Heart left ventricle (tissue), 16 donors: ENCODE measurements at regions not wholly inside any gene's neighbourhood (a gene's known extent, or its start where the extent isn't known, plus 50 kb on each side); places are given as distances from the start of the nearest gene placed in this dataset.

ENCODE experiments used
- ATAC-seq, 4 donors: fragments of 200-7000 bp; cut with Tn5 transposase; one replicate each; pipeline ENCODE4 v1.9.1; 2020 to 2022; ENCODE audit warnings: moderate library complexity in 4 of 4, mild to moderate bottlenecking in 3 of 4, moderate number of reproducible peaks in 1 of 4
- DNase-seq, 5 donors: peaks; one replicate each; pipeline ENCODE4 v3.0.0-alpha.2; 2020
- H3K27ac ChIP-seq, 12 donors: fragments of 200-600 bp; sonication (generic) in 4 of 12; one replicate each; pipeline versions ENCODE4 v1.5.0 to v1.8.0; 2016 to 2022; ENCODE audit warnings: mild to moderate bottlenecking in 2 of 12
- H3K27me3 ChIP-seq, 9 donors: fragments of 200-600 bp; sonication (generic) in 2 of 9; one replicate each; pipeline versions ENCODE4 v1.5.1 to v1.8.0; 2016 to 2022; ENCODE audit warnings: mild to moderate bottlenecking in 3 of 9
- H3K36me3 ChIP-seq, 9 donors: fragments of 200-600 bp; sonication (generic) in 2 of 9; one replicate each; pipeline versions ENCODE4 v1.5.0 to v1.8.0; 2018 to 2022; ENCODE audit warnings: mild to moderate bottlenecking in 2 of 9
- H3K4me1 ChIP-seq, 12 donors: fragments of 200-600 bp; sonication (generic) in 4 of 12; one replicate each; pipeline versions ENCODE4 v1.5.0 to v1.8.0; 2016 to 2022; ENCODE audit warnings: mild to moderate bottlenecking in 3 of 12
- H3K4me3 ChIP-seq, 12 donors: fragments of 200-600 bp; sonication (generic) in 4 of 12; one replicate each; pipeline versions ENCODE4 v1.5.0 to v1.8.0; 2017 to 2022; ENCODE audit warnings: mild to moderate bottlenecking in 9 of 12, moderate library complexity in 4 of 12
- H3K9me3 ChIP-seq, 12 donors: fragments of 200-600 bp; sonication (generic) in 4 of 12; one replicate each; pipeline versions ENCODE4 v1.5.0 to v1.8.0; 2016 to 2022; ENCODE audit warnings: mild to moderate bottlenecking in 1 of 12
- POLR2A ChIP-seq, 2 donors: fragments of 450-650 bp; IDR thresholded peaks; one replicate each; pipeline ENCODE4 v1.6.1; 2017; ENCODE audit warnings: antibody characterized with exemption in 2 of 2, mild to moderate bottlenecking in 2 of 2, moderate library complexity in 2 of 2
- WGBS, 4 donors: extraction: QIAGEN DNeasy Blood & Tissue Kit in 2 of 4; methylation state at CpG; one replicate each; pipeline versions ENCODE4 v1.1.5 to v1.1.7; 2013 to 2018; 5-methylcytosine and 5-hydroxymethylcytosine counted together
- intact Hi-C, 10 donors: fragments of 100-400 bp; cut with DNase I; formaldehyde crosslinking; loops; one replicate each; pipeline versions ENCODE4 v1.11.1 to v1.14.2; 2022
- TF ChIP-seq, protein P1 (sequence below), 12 donors: fragments of 200-600 bp; sonication (generic) in 4 of 12; IDR thresholded peaks; one replicate each; pipeline versions ENCODE4 v1.5.0 to v1.8.0; 2018 to 2022; ENCODE audit warnings: antibody characterized with exemption in 12 of 12, mild to moderate bottlenecking in 5 of 12
- donor health status: ischemic (EF 13 %, LVEDD 7.1; RV severe dilation, severe dysfunction).
- donor health status: healthy with polysubstance abuse.
- donor health status: DM: no; HTN: yes; CAD: no.
- donor health status: DM: no; HTN: no; CAD: no.
- donor health status: ischemic (EF 25% LVEDD 6.9; RV normal size, moderate dysfunction).
- donor health status: ischemic (EF 25% LVEDD 5.7; RV mildly dilated, moderate dysfunction).
- donor health status: healthy.
- donor health status: DM: yes; HTN: yes; CAD: no.
- donor health status: ischemic (EF 35%, LVEDD 5.7; RV mildly dilated, moderate dysfunction).
- donor health status: nonischemic (EF 11% LVEDD 7.7; RV severe dilation, severe dysfunction).
- donor health status: DM: yes; HTN: yes; CAD: no.
- donor health status: PGD.
- donor health status: ischemic (EF 29% LVEDD 5.4; RV normal size, mild dysfunction).
- donor health status: nonischemic (EF 23%, LVEDD 6.1; RV moderate dilation, normal function).

- WGBS, 4 donors, result 73 to 87% (median 84%) methylated on average over 2 of the region's 2 CpGs
- no peaks in the 10 kb centered on the region for H3K27me3 ChIP-seq
- H3K36me3 ChIP-seq, result no peaks in the 10 kb centered on the region
- peaks cover 0 to 7% (median 0%) of the 10 kb centered on the region in 12 donors for H3K9me3 ChIP-seq
- H3K4me3 ChIP-seq, result no peak overlapping the region
- intact Hi-C loops, result no loop called here
- ATAC-seq (no peak), DNase-seq (no peak)
- no peaks in the 10 kb centered on the region for H3K4me1 ChIP-seq
- no peak overlapping the region for H3K27ac ChIP-seq
- TF ChIP-seq, protein P1, sequence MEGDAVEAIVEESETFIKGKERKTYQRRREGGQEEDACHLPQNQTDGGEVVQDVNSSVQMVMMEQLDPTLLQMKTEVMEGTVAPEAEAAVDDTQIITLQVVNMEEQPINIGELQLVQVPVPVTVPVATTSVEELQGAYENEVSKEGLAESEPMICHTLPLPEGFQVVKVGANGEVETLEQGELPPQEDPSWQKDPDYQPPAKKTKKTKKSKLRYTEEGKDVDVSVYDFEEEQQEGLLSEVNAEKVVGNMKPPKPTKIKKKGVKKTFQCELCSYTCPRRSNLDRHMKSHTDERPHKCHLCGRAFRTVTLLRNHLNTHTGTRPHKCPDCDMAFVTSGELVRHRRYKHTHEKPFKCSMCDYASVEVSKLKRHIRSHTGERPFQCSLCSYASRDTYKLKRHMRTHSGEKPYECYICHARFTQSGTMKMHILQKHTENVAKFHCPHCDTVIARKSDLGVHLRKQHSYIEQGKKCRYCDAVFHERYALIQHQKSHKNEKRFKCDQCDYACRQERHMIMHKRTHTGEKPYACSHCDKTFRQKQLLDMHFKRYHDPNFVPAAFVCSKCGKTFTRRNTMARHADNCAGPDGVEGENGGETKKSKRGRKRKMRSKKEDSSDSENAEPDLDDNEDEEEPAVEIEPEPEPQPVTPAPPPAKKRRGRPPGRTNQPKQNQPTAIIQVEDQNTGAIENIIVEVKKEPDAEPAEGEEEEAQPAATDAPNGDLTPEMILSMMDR (IDR thresholded peaks at IDR 0.05), result no peak
- no peak for TF ChIP-seq POLR2A (IDR thresholded peaks at IDR 0.05)
Observed at GRCh38 chr4:79476196-79476595, 68.2 kb upstream of the GK2 start.

- WGBS, 4 donors, result 68 to 76% (median 75%) methylated on average over 3 of the region's 3 CpGs
- Histone ChIP-seq H3K36me3 (no peaks in the 10 kb centered on the region), H3K27ac (no peak overlapping the region), H3K4me1 (no peaks in the 10 kb centered on the region), H3K4me3 (no peak overlapping the region), H3K9me3 (peaks cover 0 to 7% (median 0%) of the 10 kb centered on the region in 12 donors), H3K27me3 (no peaks in the 10 kb centered on the region)
- no peak for TF ChIP-seq POLR2A (IDR thresholded peaks at IDR 0.05)
- TF ChIP-seq, protein P1 (IDR thresholded peaks at IDR 0.05), result no peak
- intact Hi-C loops, result no loop called here
- ATAC-seq (no peak), DNase-seq (no peak)
Observed at GRCh38 chr4:79473439-79473724, 65.4 kb upstream of the GK2 start.

DNA sequence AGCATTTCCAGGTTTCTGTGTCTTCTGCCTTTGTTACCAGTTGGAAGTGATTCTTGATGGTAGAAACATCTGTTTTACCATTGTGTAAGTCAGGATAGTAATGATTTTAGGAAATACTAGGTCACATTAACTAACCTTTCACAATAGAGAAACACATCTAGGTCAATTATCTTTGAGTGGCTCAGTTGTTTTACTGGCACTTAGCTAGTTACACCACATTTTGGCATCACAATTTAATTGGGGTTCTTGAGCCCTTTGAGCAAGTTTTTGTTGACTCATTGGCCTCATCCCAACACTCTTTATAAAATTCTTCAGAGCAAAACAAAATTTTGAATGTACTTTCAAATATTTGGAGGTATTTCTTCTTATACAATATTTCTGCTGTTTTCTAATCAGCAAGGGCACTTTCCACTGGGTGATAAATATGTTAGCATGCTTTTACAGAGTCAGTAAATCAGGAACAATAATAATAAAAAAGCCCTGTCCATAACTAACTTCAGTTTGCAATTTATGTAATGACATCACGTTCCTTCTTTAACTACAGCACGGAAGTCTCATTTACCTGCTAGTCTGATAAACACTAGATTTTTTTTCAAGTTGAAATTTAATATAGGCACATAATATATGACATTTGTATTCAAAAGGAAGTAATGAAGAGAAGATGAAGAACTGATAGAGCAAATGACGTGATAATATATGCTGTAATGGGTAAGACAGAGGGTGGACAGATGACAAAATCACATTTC, 64.8 kb upstream of the GK2 start:
- no peaks in the 10 kb centered on the region for H3K4me1 ChIP-seq
- H3K27ac ChIP-seq, result no peak overlapping the region
- peaks cover 0 to 5% (median 0%) of the 10 kb centered on the region in 12 donors for H3K9me3 ChIP-seq
- intact Hi-C loops, result no loop called here
- H3K27me3 ChIP-seq, result no peaks in the 10 kb centered on the region
- no peak for TF ChIP-seq POLR2A (IDR thresholded peaks at IDR 0.05)
- TF ChIP-seq, protein P1 (IDR thresholded peaks at IDR 0.05), result no peak
- no peak overlapping the region for H3K4me3 ChIP-seq
- DNase-seq (no peak), ATAC-seq (no peak)
- H3K36me3 ChIP-seq, result no peaks in the 10 kb centered on the region
- 70 to 82% (median 78%) methylated on average over 3 of the region's 3 CpGs for WGBS, 4 donors

GRCh38 chr4:79472036-79472435, 64.0 kb upstream of the GK2 start:
- no peak for DNase-seq
- no peaks in the 10 kb centered on the region for H3K27me3 ChIP-seq
- TF ChIP-seq POLR2A (IDR thresholded peaks at IDR 0.05), result no peak
- TF ChIP-seq, protein P1 (IDR thresholded peaks at IDR 0.05), result no peak
- WGBS, 4 donors, result 91 to 95% (median 93%) methylated on average over 1 of the region's 1 CpG
- no peaks in the 10 kb centered on the region for H3K9me3 ChIP-seq
- no peak overlapping the region for H3K4me3 ChIP-seq
- no peak for ATAC-seq
- intact Hi-C loops, result no loop called here
- H3K4me1 ChIP-seq, result no peaks in the 10 kb centered on the region
- no peaks in the 10 kb centered on the region for H3K36me3 ChIP-seq
- H3K27ac ChIP-seq, result no peak overlapping the region
